EL (cell line): ENCODE measurements at regions not wholly inside any gene's neighbourhood (a gene's known extent, or its start where the extent isn't known, plus 50 kb on each side); places are given as distances from the start of the nearest gene placed in this dataset.
"Not testable (repeated sequence)": the region's sequence is repeated elsewhere in the genome, so short reads cannot be mapped to it uniquely, and the experiment has no call there.

Source experiments
- DNase-seq: peaks from one replicate; pipeline ENCODE4 v3.0.0-alpha.2; 2016

GRCh38 chr4:146124023-146124680 is 51.4 kb upstream of the LSM6 start:
- DNase-seq: peak; percentile 31

- DNase-seq: peak; percentile 33
These were observed 52.3 kb upstream of the LSM6 start for GRCh38 chr4:146123231-146123630.

- no peak for DNase-seq
These were observed 53.1 kb upstream of the LSM6 start for GRCh38 chr4:146122398-146122797.

- no peak for DNase-seq
These were observed 53.8 kb upstream of the LSM6 start for GRCh38 chr4:146121757-146122156.

GRCh38 chr4:146119845-146120404 is 55.6 kb upstream of the LSM6 start:
- DNase-seq: no peak

GRCh38 chr4:146114066-146114465 is 61.5 kb upstream of the LSM6 start:
- DNase-seq: no peak

- no peak for DNase-seq
These were observed 62.3 kb upstream of the LSM6 start for GRCh38 chr4:146113171-146113570.

GRCh38 chr4:146112389-146112788 is 63.1 kb upstream of the LSM6 start:
- DNase-seq: no peak

GRCh38 chr4:146110871-146111485 is 64.5 kb upstream of the LSM6 start:
- no peak for DNase-seq

- no peak for DNase-seq
These were observed 66.8 kb upstream of the LSM6 start for GRCh38 chr4:146108756-146109155.

- no peak for DNase-seq
These were observed 67.8 kb upstream of the LSM6 start for GRCh38 chr4:146107587-146108240.

GRCh38 chr4:146105464-146105863 is 70.1 kb upstream of the LSM6 start:
- no peak for DNase-seq

- no peak for DNase-seq
These were observed 71.0 kb upstream of the LSM6 start for GRCh38 chr4:146104541-146104940.

GRCh38 chr4:146104052-146104451 is 71.5 kb upstream of the LSM6 start:
- not testable (repeated sequence) for DNase-seq

GRCh38 chr4:146099585-146099984 is 75.9 kb upstream of the LSM6 start:
- DNase-seq: no peak

- DNase-seq: no peak
These were observed 76.5 kb upstream of the LSM6 start for GRCh38 chr4:146098978-146099377.

- DNase-seq: no peak
These were observed 77.1 kb upstream of the LSM6 start for GRCh38 chr4:146098397-146098796.

- no peak for DNase-seq
These were observed 79.1 kb upstream of the LSM6 start for GRCh38 chr4:146096371-146096770.

GRCh38 chr4:146095860-146096259 is 79.7 kb upstream of the LSM6 start:
- DNase-seq: no peak

- peak; percentile 60 for DNase-seq
These were observed 80.3 kb upstream of the LSM6 start for GRCh38 chr4:146095091-146095690.

- no peak for DNase-seq
These were observed 86.8 kb upstream of the LSM6 start for GRCh38 chr4:146088690-146089089.

- DNase-seq: no peak
These were observed 87.7 kb upstream of the LSM6 start for GRCh38 chr4:146087856-146088255.

- DNase-seq: no peak
These were observed 99.4 kb upstream of the LSM6 start for GRCh38 chr4:146076081-146076480.

- DNase-seq: no peak
These were observed 102.0 kb upstream of the LSM6 start for GRCh38 chr4:146073517-146073916.
